PFSK-1 (cell line): ENCODE measurements at regions not wholly inside any gene's neighbourhood (a gene's known extent, or its start where the extent isn't known, plus 50 kb on each side); places are given as distances from the start of the nearest gene placed in this dataset.

Source experiments
- FOXP2 ChIP-seq: optimal IDR thresholded peaks from 2 replicates; pipeline ENCODE3; 2011; ENCODE audit warnings: borderline replicate concordance, control low read depth, inconsistent platforms; ENCODE audit not compliant: insufficient read depth; ENCODE audit errors: extremely low read length, extremely low read depth
- POLR2AphosphoS5 ChIP-seq: IDR thresholded peaks from 2 replicates; pipeline ENCODE4 v1.6.1; 2012; ENCODE audit warnings: low read depth, mild to moderate bottlenecking, control low read depth, low read length, moderate library complexity
- SIN3A ChIP-seq: IDR thresholded peaks from 2 replicates; pipeline ENCODE4 v1.6.1; 2012; ENCODE audit warnings: mild to moderate bottlenecking, low read length, moderate library complexity, borderline replicate concordance; ENCODE audit not compliant: insufficient read depth
- TAF1 ChIP-seq: IDR thresholded peaks from 2 replicates; pipeline ENCODE4 v1.6.1; 2012; ENCODE audit warnings: low read length, control low read depth, borderline replicate concordance; ENCODE audit not compliant: insufficient read depth
- TF ChIP-seq, protein P1 (sequence below), 2 experiments: IDR thresholded peaks; 2 replicates each; pipeline versions ENCODE4 v1.6.1 to v1.8.0; 2011 to 2012; ENCODE audit warnings: low read depth in 2 of 2, low read length in 2 of 2, control low read depth in 1 of 2, inconsistent platforms in 1 of 2, mild to moderate bottlenecking in 1 of 2, moderate library complexity in 1 of 2; ENCODE audit not compliant: insufficient read depth in 1 of 2

DNA sequence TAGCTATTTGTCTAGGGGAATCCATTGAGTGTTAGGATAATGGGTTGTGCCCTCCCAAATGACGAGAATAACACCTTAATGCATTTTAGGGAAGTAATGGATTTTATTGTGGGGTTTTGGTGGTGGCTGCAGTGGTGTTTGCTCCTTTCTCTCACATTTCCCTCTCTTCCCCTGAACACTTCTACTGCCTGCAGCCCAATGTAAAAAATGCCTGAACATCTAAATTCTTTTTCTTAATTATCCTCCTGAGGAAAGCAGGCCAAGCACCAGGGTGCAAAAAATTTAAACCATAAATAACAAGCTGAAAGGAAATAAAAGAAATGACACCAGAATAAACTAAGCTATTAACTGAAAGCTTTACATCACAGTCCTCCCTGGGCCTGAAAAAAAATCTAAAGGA is 57.3 kb upstream of the PCDH8 start:
- TF ChIP-seq FOXP2 (no peak), SIN3A (no peak), TAF1 (no peak), POLR2AphosphoS5 (no peak)
- TF ChIP-seq, protein P1, sequence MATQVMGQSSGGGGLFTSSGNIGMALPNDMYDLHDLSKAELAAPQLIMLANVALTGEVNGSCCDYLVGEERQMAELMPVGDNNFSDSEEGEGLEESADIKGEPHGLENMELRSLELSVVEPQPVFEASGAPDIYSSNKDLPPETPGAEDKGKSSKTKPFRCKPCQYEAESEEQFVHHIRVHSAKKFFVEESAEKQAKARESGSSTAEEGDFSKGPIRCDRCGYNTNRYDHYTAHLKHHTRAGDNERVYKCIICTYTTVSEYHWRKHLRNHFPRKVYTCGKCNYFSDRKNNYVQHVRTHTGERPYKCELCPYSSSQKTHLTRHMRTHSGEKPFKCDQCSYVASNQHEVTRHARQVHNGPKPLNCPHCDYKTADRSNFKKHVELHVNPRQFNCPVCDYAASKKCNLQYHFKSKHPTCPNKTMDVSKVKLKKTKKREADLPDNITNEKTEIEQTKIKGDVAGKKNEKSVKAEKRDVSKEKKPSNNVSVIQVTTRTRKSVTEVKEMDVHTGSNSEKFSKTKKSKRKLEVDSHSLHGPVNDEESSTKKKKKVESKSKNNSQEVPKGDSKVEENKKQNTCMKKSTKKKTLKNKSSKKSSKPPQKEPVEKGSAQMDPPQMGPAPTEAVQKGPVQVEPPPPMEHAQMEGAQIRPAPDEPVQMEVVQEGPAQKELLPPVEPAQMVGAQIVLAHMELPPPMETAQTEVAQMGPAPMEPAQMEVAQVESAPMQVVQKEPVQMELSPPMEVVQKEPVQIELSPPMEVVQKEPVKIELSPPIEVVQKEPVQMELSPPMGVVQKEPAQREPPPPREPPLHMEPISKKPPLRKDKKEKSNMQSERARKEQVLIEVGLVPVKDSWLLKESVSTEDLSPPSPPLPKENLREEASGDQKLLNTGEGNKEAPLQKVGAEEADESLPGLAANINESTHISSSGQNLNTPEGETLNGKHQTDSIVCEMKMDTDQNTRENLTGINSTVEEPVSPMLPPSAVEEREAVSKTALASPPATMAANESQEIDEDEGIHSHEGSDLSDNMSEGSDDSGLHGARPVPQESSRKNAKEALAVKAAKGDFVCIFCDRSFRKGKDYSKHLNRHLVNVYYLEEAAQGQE (IDR thresholded peaks at IDR 0.05; ENCODE audit: insufficient read depth in 1 of 2, low read depth in 2 of 2, low read length in 2 of 2) = no peak
